Mucosa of rectum (tissue), 2 donors: ENCODE measurements at regions not wholly inside any gene's neighbourhood (a gene's known extent, or its start where the extent isn't known, plus 50 kb on each side); places are given as distances from the start of the nearest gene placed in this dataset.

ENCODE experiments used
- H3K27ac ChIP-seq, 2 donors: one replicate each; pipeline ENCODE4 v1.7.0; 2013; ENCODE audit warnings: inconsistent platforms in 2 of 2, low read depth in 2 of 2, low read length in 2 of 2
- H3K27me3 ChIP-seq, 2 donors: one replicate each; pipeline ENCODE4 v1.7.0; 2013; ENCODE audit warnings: low read length in 2 of 2; ENCODE audit not compliant: control insufficient read depth in 2 of 2, insufficient read depth in 2 of 2
- H3K36me3 ChIP-seq, 2 donors: one replicate each; pipeline ENCODE4 v1.7.0; 2013; ENCODE audit warnings: low read length in 2 of 2; ENCODE audit not compliant: control insufficient read depth in 2 of 2, insufficient read depth in 2 of 2
- H3K4me1 ChIP-seq, 2 donors: one replicate each; pipeline ENCODE4 v1.7.0; 2013; ENCODE audit warnings: low read length in 2 of 2, mild to moderate bottlenecking in 1 of 2; ENCODE audit not compliant: control insufficient read depth in 2 of 2, insufficient read depth in 2 of 2
- H3K4me3 ChIP-seq, 2 donors: one replicate each; pipeline ENCODE4 v1.7.0; 2013; ENCODE audit warnings: low read length in 2 of 2
- H3K9ac ChIP-seq, 2 donors: one replicate each; pipeline ENCODE4 v1.7.0; 2013; ENCODE audit warnings: low read length in 2 of 2, low read depth in 1 of 2, mild to moderate bottlenecking in 1 of 2
- H3K9me3 ChIP-seq, 2 donors: one replicate each; pipeline ENCODE4 v1.7.0; 2013; ENCODE audit warnings: low read length in 2 of 2; ENCODE audit not compliant: control insufficient read depth in 2 of 2
- donor health status: healthy.
- donor health status: Normal muscosa, but diverticular disease.

DNA sequence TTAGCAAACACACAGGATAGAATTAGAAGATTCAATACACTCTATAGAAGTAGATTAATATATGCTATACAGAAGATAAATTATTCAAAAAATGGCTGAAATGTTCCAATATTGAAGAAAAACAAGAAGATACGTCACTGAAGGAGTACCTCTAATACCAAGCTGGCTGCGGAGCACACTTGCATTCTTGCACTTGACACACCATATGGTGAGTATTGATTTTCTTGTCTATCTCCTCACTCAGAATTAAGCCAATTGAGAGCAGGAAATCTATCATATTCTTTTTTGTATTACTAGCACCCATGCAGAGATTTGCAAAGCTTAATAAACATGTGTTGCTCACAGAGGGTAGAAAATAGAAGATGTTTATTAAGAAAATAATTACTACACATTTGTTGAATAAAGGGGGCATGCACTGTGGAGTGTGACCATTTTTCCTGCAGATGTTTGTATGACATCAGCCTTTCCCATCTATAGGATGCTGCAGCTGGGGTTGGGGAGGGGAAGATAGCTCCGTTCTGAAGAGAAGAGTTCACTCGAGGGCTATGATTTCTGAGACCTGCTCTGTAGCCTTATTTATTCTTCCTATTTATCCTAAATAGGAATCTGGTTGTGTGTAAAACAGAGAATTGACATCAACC is 318.1 kb downstream of the HHIPL2 start:
- Histone ChIP-seq H3K27me3 (no peaks in the 10 kb centered on the region), H3K4me1 (no peaks in the 10 kb centered on the region), H3K27ac (no peak overlapping the region), H3K9me3 (no peaks in the 10 kb centered on the region), H3K4me3 (no peak overlapping the region), H3K9ac (no peak overlapping the region), H3K36me3 (no peaks in the 10 kb centered on the region)

DNA sequence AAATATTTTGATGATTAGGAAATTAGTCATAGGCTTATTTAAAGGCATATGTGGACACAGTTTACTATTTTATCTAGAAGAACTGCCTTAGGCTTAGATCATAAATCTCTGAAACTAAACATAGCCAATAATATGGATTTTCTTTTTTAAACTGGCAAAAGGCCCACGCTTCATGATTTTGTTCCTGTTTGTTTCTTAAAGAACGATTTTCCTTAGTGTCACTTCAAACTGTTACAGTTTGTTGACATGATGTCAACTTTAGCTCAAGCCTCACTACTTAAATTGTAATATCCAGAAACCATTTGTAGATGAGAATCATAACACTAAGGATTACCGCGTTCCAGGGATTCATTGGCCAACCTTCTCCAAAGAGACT is 322.6 kb downstream of the HHIPL2 start:
- H3K9me3 ChIP-seq, result no peaks in the 10 kb centered on the region
- no peaks in the 10 kb centered on the region for H3K36me3 ChIP-seq
- H3K9ac ChIP-seq, result no peak overlapping the region
- H3K27ac ChIP-seq, result no peak overlapping the region
- no peaks in the 10 kb centered on the region for H3K27me3 ChIP-seq
- no peak overlapping the region for H3K4me3 ChIP-seq
- H3K4me1 ChIP-seq, result no peaks in the 10 kb centered on the region

DNA sequence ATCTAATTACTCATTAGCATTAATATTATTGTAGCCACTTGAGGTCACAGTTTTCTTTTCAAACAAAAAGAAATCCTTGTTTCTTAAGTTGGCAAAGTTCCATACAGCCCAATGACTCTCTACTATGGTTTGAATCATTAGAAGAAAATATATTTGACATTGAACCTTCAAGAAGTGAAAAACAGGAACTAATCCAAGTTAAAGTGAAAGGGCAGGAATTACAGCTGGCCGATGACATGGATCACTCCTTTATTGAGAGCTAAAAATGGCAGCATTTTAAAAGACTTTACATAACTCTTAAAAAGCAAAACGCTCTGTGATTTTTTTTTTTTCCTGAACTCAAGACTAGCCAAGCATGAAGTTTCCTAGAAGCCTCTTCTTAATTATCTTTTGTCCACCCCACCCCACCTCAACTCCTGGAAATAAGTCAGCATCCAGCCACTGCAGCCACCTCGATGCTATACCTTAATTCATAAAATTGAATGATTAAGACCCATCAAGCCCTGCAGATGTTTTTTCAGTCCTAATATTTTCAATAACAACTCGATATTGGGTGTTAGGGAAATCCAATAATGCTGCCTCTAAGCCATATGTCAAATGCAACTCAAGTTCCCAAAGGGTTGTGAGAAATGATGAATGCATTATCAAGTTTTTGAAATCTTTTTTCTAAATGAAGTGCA is 323.1 kb downstream of the HHIPL2 start:
- Histone ChIP-seq H3K27ac (no peak overlapping the region), H3K4me1 (no peaks in the 10 kb centered on the region), H3K27me3 (no peaks in the 10 kb centered on the region), H3K4me3 (no peak overlapping the region), H3K36me3 (no peaks in the 10 kb centered on the region), H3K9me3 (no peaks in the 10 kb centered on the region), H3K9ac (no peak overlapping the region)

DNA sequence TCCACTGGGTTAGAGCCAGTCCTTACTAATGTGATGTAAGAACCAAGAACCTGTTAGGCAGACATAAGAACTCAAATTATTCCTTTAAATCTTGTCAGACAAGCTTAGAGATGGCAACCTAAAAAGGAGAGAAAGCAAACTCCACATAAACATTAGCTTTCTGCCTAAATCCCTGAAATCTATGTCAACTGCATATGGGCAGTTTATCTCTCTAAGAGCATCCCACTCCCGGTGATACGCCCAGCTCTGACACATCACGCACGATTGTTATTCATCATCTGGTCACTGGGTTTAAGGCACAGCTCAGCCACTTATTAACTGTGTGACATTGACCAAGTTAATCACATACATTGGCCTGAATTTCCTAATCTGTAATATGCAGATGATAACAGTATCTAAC is 323.7 kb downstream of the HHIPL2 start:
- Histone ChIP-seq H3K36me3 (no peaks in the 10 kb centered on the region), H3K27ac (no peak overlapping the region), H3K9me3 (no peaks in the 10 kb centered on the region), H3K4me3 (no peak overlapping the region), H3K9ac (no peak overlapping the region), H3K4me1 (no peaks in the 10 kb centered on the region), H3K27me3 (no peaks in the 10 kb centered on the region)

DNA sequence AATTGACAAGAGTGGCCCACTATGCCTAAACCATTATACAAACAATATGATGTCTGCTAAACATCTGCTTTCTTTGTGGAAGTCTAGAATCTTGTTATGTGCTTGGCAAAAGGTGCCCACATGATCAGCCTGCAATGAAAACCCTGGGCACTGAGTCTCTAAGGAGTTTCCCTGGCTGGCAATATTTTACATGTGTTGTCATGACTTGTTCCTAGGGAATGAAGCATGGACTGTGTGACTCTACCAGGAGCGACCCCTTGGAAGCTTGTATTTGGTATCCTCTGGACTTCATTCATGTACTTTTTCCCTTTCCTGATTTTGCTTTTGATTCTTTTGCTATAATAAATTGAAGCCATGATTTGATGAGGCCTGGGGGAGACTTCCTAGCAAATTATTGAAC is 324.9 kb downstream of the HHIPL2 start:
- Histone ChIP-seq H3K36me3 (no peaks in the 10 kb centered on the region), H3K9me3 (no peaks in the 10 kb centered on the region), H3K4me1 (no peaks in the 10 kb centered on the region), H3K27me3 (no peaks in the 10 kb centered on the region), H3K4me3 (no peak overlapping the region), H3K27ac (no peak overlapping the region), H3K9ac (no peak overlapping the region)

DNA sequence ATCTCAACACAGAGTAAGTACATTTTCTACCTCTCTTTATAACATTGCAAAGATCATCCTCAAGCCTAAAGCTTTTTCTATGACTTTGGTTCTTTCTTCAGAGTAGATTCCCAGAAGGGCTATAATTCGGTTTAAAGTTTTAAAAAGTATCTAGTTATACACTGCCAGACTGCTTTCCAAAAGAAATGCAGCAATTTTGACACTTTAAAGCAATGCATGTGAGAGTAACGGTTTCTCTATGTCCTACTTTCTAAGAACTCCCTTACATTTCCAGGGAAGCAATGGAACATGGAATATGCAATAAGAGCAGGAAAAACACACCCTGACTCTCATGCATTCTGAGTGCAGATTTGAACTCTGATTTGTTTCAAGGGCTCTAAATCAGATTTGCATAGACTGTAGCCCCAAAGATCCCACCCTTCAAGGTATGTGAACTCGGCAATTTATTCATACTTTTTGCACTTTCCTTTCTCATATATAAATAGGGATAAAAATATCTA is 331.6 kb downstream of the HHIPL2 start:
- Histone ChIP-seq H3K27ac (no peak overlapping the region), H3K9ac (no peak overlapping the region), H3K36me3 (no peaks in the 10 kb centered on the region), H3K4me1 (no peaks in the 10 kb centered on the region), H3K9me3 (no peaks in the 10 kb centered on the region), H3K27me3 (no peaks in the 10 kb centered on the region), H3K4me3 (no peak overlapping the region)

DNA sequence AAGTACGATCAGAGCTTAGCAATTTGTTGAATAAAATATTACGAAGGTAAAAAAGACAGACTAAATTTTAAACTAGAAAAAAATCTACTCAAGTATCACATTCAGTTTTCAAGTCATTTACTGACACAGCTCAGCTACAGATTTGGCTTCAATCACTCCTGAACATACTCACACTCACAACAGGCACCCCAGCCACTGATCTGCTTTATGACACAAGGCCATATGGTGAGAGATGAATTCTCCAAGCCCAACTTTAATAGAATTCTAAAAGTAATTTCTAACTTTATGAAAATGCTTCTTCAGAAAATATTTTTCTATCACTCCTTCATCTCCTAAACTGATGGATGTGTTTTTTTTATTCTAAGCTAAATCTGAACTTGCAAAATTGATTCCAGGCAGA is 337.1 kb downstream of the HHIPL2 start:
- Histone ChIP-seq H3K4me3 (no peak overlapping the region), H3K4me1 (no peaks in the 10 kb centered on the region), H3K27me3 (no peaks in the 10 kb centered on the region), H3K36me3 (no peaks in the 10 kb centered on the region), H3K9me3 (no peaks in the 10 kb centered on the region), H3K27ac (no peak overlapping the region), H3K9ac (no peak overlapping the region)

DNA sequence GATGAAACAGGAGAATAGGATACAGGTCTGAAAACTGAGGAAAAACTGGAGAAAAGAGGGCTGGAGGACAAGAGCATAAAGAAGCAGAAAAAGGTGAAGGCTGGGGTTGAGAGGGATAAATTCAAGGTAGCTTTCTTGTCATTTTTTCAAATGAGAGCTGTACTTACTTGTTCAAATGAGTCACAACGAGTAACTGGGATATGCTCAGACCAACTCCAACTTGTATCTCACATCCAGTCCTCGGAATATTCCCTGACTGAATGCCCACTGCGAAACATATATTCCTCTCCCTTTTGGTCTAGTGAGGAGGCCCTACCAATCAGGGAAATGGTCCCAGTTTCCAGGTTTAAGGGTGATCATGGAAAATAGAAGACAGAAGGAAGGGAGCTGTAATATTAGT is 343.4 kb downstream of the HHIPL2 start:
- no peaks in the 10 kb centered on the region for H3K9me3 ChIP-seq
- no peak overlapping the region for H3K4me3 ChIP-seq
- no peaks in the 10 kb centered on the region for H3K36me3 ChIP-seq
- H3K27me3 ChIP-seq, result no peaks in the 10 kb centered on the region
- H3K27ac ChIP-seq, result no peak overlapping the region
- no peak overlapping the region for H3K9ac ChIP-seq
- no peaks in the 10 kb centered on the region for H3K4me1 ChIP-seq

DNA sequence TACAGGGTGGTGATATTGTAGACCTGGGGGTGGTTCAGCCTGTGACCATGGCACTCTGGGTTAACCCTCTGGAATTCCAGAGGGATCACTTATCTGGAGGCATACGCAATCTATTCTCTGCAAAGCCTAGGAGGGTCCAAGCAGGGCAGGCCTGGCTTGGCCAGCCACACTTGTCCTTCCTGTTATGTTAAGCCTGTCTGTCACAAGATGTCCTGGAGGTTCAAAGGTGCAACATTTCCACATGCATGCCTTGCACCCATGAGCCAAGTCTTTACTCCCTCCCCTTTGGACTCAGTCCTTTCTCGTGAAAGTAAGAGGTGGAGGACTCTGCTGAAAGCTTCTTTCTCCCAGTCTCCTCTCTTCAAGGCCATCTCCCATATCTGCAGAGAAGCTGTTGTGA is 345.1 kb downstream of the HHIPL2 start:
- no peaks in the 10 kb centered on the region for H3K36me3 ChIP-seq

DNA sequence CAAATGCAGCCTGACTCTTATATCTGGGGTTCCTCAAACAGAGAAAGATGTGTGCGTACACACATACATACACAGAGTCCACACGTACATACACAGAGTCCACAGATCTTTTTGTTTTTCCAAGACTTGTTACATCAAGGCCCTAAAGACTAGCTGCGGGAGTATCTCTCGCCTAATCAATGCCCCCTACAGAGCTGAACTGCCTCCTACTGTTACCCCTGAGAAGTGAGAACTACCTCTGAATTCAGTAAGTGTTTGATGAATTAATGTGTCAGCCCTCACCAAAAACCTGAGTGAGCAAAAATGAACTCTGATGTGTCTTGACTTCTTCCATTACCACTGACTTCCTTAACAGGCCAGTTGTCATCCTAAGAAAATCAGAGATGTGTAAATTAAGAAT is 351.2 kb downstream of the HHIPL2 start:
- no peaks in the 10 kb centered on the region for H3K27me3 ChIP-seq
- no peaks in the 10 kb centered on the region for H3K9me3 ChIP-seq
- no peaks in the 10 kb centered on the region for H3K36me3 ChIP-seq
- H3K9ac ChIP-seq, result no peak overlapping the region
- H3K27ac ChIP-seq, result no peak overlapping the region
- no peaks in the 10 kb centered on the region for H3K4me1 ChIP-seq
- no peak overlapping the region for H3K4me3 ChIP-seq

More for the DNA sequence above, 345.1 kb downstream of the HHIPL2 start:
- H3K27ac ChIP-seq, result no peak overlapping the region
- H3K27me3 ChIP-seq, result no peaks in the 10 kb centered on the region
- no peak overlapping the region for H3K4me3 ChIP-seq
- H3K9me3 ChIP-seq, result no peaks in the 10 kb centered on the region
- H3K9ac ChIP-seq, result no peak overlapping the region
- no peaks in the 10 kb centered on the region for H3K4me1 ChIP-seq
